B cell (primary cell): ENCODE measurements at regions not wholly inside any gene's neighbourhood (a gene's known extent, or its start where the extent isn't known, plus 50 kb on each side); places are given as distances from the start of the nearest gene placed in this dataset.

Experiments used
- EZH2 ChIP-seq: IDR thresholded peaks from 2 replicates; pipeline ENCODE4 v1.6.1; 2012; ENCODE audit warnings: borderline replicate concordance, low read depth, mild to moderate bottlenecking, moderate library complexity, low read length; ENCODE audit not compliant: insufficient read depth, poor library complexity, severe bottlenecking
- TF ChIP-seq, protein P1 (sequence below): fragments of 200-600 bp; IDR thresholded peaks from one replicate; pipeline ENCODE4 v1.8.0; 2022; ENCODE audit warnings: antibody characterized with exemption, mild to moderate bottlenecking

DNA sequence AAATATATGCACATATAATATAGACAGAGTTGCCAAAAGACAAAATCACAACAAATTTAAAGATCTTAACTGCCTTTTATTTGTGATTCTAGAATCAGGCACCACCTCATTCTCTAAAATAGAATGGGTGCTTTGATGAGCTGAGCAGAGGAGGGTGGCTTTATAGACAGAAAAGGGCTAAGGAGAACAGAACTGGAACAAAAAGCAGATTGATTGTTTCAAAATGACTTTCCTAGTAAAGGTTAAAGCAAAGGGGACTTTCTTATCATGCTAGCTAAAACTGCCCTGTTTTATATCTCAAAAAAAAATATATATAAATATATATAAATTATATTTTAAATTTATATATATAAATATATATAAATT lies 287.6 kb downstream of the FAT3 start:
- TF ChIP-seq, protein P1, sequence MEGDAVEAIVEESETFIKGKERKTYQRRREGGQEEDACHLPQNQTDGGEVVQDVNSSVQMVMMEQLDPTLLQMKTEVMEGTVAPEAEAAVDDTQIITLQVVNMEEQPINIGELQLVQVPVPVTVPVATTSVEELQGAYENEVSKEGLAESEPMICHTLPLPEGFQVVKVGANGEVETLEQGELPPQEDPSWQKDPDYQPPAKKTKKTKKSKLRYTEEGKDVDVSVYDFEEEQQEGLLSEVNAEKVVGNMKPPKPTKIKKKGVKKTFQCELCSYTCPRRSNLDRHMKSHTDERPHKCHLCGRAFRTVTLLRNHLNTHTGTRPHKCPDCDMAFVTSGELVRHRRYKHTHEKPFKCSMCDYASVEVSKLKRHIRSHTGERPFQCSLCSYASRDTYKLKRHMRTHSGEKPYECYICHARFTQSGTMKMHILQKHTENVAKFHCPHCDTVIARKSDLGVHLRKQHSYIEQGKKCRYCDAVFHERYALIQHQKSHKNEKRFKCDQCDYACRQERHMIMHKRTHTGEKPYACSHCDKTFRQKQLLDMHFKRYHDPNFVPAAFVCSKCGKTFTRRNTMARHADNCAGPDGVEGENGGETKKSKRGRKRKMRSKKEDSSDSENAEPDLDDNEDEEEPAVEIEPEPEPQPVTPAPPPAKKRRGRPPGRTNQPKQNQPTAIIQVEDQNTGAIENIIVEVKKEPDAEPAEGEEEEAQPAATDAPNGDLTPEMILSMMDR: no peak
- TF ChIP-seq EZH2: no peak
